ENCODE measurements at regions not wholly inside any gene's neighbourhood (a gene's known extent, or its start where the extent isn't known, plus 50 kb on each side); places are given as distances from the start of the nearest gene placed in this dataset.

DNA sequence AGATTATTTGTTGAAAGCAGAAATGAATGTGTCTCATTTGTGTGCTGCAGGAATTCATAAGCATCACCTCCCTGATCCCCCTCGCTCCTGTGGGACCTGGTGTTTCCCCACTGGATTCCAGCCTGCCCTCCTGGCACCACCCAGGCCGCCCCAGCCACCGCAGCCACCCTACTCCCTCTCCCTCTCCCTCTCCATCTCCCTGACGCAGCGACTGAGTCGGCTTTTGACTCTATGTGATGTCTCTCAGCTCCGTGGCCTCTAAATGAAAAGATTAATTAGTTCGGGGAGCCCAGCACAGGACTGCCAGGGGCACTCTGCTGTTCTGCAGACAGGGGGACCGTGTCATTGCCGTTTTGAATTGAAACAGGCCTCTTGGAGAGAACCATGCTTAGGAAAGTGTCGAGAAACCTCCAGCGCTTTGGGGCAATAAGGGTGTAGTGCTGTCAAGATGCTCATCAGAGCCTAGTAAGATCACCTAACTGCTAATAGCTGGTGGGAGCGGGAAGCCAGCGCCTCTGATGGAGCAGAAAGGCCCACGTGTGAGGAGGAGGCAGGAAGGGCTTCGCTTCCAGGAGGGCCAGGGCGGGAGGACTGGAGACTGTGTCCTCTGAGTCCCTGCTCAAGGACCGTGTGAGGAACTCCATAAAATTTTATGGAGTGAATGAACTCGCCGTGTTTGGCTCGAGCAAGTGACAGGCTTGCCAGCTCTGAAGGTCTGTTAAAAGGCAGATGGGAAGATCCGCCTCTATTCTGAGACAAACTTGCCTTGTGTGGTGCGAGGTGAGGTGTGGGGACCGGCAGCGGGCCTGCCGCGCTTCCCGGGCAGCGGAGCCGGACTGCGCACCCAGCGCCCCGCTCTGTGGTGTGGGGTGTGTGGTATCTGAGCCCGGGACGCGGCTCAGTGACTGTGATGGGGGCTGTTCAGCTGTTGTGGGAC, 157.4 kb upstream of the C14orf180 start:
- H3K27ac ChIP-seq, result no peak overlapping the region
- TF ChIP-seq POLR2A (IDR thresholded peaks at IDR 0.05) (no peak), POLR2AphosphoS5 (IDR thresholded peaks at IDR 0.05) (no peak)
- TF ChIP-seq, protein P1, sequence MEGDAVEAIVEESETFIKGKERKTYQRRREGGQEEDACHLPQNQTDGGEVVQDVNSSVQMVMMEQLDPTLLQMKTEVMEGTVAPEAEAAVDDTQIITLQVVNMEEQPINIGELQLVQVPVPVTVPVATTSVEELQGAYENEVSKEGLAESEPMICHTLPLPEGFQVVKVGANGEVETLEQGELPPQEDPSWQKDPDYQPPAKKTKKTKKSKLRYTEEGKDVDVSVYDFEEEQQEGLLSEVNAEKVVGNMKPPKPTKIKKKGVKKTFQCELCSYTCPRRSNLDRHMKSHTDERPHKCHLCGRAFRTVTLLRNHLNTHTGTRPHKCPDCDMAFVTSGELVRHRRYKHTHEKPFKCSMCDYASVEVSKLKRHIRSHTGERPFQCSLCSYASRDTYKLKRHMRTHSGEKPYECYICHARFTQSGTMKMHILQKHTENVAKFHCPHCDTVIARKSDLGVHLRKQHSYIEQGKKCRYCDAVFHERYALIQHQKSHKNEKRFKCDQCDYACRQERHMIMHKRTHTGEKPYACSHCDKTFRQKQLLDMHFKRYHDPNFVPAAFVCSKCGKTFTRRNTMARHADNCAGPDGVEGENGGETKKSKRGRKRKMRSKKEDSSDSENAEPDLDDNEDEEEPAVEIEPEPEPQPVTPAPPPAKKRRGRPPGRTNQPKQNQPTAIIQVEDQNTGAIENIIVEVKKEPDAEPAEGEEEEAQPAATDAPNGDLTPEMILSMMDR (IDR thresholded peaks at IDR 0.05), result no peak
- no peaks in the 10 kb centered on the region for H3K9me3 ChIP-seq
- DNase-seq (ENCODE audit: low spot score in 2 of 2), result no peak
- no peaks in the 10 kb centered on the region for H3K4me1 ChIP-seq
- intact Hi-C loops (cut with DNase I; ENCODE audit: low total_unique reads), result no loop called here
- H3K4me3 ChIP-seq, result no peak overlapping the region
- H3K27me3 ChIP-seq, result peaks cover 0 to 38% of the 10 kb centered on the region in 2 donors
- H3K36me3 ChIP-seq, result no peaks in the 10 kb centered on the region

DNA sequence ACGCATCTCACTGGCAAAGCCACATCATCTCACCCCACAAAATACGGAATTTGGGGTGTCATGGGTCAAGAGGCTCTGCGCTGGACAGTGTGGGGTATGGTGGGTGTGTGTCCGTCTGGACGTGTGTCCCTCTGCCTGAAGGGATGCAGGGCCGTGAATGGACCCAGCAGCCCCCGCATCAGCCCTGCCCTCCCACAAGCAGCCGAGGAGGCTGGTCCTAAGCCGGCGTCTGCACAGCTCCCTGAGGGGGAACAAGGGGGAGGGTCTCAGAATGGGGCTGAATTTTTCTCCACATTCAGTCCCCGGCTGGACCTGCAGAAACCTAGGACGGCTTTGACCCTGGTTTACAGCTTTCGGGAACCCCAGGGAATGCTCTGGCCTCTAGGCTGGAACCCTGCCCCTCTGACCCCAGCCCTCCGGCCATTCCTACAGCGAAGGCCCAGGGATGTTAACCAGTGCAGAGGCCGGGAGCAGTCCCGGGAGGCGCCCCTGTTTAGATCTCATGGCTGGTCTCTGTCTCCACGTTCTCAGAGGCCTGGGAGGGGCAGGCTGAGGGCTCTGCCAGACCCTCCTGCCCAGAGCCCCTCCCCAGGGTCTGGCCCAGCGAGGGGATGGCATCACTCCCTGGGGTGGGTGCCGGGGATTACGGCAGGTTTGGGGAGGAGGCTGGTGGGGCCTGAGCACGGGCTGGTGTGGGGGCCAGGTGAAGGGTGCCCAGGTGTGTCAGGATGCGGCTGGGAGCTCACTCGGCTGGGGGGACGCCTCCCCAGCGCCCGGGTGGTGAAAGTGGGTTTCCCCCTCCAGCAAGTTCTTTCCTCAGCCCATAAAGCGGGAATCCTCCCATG, 156.5 kb upstream of the C14orf180 start:
- peaks cover 0 to 43% of the 10 kb centered on the region in 2 donors for H3K27me3 ChIP-seq
- TF ChIP-seq POLR2AphosphoS5 (IDR thresholded peaks at IDR 0.05) (no peak), POLR2A (IDR thresholded peaks at IDR 0.05) (no peak)
- TF ChIP-seq, protein P1 (IDR thresholded peaks at IDR 0.05), result no peak
- peak in 1 of 2 donors; percentile 44 for DNase-seq (ENCODE audit: low spot score in 2 of 2)
- no peaks in the 10 kb centered on the region for H3K9me3 ChIP-seq
- no peaks in the 10 kb centered on the region for H3K4me1 ChIP-seq
- no peak overlapping the region for H3K27ac ChIP-seq
- H3K4me3 ChIP-seq, result no peak overlapping the region
- intact Hi-C loops (cut with DNase I; ENCODE audit: low total_unique reads), result no loop called here
- no peaks in the 10 kb centered on the region for H3K36me3 ChIP-seq

DNA sequence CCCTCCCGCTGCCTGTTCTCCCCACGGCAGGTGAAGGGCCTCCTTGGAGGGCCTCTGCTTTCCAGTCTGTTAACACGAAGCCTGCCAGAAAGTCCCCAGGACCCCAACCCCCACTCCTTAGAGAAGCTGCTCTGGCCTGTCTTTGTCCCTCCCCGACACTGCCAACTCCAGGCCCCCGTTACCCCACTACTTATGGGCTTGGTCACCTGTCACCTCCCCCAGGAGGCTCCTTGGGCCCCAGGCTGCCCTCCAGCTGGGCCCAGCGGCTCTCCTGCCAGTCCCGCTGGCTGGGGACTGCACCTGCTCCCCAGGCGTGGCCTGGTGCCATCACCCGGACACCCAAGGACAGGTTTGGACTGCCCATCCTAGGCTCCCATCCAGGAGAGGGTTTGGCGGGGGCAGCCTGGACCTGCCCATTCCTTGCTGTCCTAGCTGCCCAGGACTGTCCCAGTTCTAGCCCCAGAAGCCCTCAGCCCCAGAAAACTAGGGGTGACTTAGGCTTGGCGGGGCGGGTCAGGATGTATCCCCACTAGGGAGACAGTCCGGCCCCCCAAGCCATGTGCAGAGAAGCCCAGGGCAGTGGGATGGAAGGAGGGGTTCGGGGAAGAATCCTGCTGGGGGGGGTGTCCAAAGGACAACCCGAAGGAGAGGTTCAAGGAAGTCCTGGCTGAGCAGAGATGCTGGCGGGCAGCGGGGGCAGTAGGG, 155.7 kb upstream of the C14orf180 start:
- TF ChIP-seq POLR2A (IDR thresholded peaks at IDR 0.05) (no peak), POLR2AphosphoS5 (IDR thresholded peaks at IDR 0.05) (no peak)
- TF ChIP-seq, protein P1 (IDR thresholded peaks at IDR 0.05), result no peak
- H3K36me3 ChIP-seq, result no peaks in the 10 kb centered on the region
- peaks cover 0 to 51% of the 10 kb centered on the region in 2 donors for H3K27me3 ChIP-seq
- H3K4me1 ChIP-seq, result no peaks in the 10 kb centered on the region
- DNase-seq (ENCODE audit: low spot score in 2 of 2), result peak in 1 of 2 donors; percentile 45
- no peaks in the 10 kb centered on the region for H3K9me3 ChIP-seq
- intact Hi-C loops (cut with DNase I; ENCODE audit: low total_unique reads), result no loop called here
- no peak overlapping the region for H3K4me3 ChIP-seq
- no peak overlapping the region for H3K27ac ChIP-seq

DNA sequence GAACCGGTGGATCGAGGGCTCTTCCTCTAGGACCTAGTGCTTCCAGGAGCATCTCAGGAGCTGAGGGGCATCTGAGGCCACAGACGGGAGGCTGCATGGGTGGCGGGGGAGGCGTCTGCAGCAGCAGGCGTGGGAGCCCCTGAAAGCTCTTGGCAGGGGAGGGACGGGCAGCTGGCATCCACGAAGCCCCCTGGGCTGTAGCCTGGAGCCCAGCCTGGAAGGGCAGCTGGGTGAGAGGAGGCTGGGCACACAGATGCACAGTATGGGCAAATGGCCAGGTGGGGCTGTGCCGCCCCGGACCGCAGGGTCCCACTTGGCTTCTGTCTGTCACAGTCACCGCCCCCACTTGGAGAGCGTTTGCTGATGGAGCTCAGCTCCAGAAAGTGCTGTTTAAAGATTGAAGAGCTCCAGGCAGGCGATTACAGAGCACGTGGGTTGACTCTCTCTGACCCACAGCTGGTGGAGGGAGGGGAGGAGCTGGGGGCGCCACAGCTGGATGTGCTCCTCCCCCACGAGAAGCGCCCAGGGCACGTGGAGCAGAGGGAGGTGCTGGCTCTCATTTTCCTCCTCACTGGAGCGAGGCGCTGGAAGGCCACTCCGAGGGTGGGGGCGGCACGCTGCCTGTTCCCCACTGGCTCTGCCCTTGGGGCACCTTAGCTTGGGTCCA, 155.0 kb upstream of the C14orf180 start:
- H3K4me3 ChIP-seq, result no peak overlapping the region
- H3K27ac ChIP-seq, result no peak overlapping the region
- TF ChIP-seq POLR2A (IDR thresholded peaks at IDR 0.05) (no peak), POLR2AphosphoS5 (IDR thresholded peaks at IDR 0.05) (no peak)
- TF ChIP-seq, protein P1 (IDR thresholded peaks at IDR 0.05), result no peak
- peaks cover 0 to 58% of the 10 kb centered on the region in 2 donors for H3K27me3 ChIP-seq
- no peaks in the 10 kb centered on the region for H3K36me3 ChIP-seq
- H3K4me1 ChIP-seq, result no peaks in the 10 kb centered on the region
- intact Hi-C loops (cut with DNase I; ENCODE audit: low total_unique reads), result no loop called here
- DNase-seq (ENCODE audit: low spot score in 2 of 2), result no peak
- no peaks in the 10 kb centered on the region for H3K9me3 ChIP-seq

All from breast epithelium (tissue), 4 donors.